DMS114 treated with DMSO at 0.1 percent for 48 hours (cell line): ENCODE measurements at regions not wholly inside any gene's neighbourhood (a gene's known extent, or its start where the extent isn't known, plus 50 kb on each side); places are given as distances from the start of the nearest gene placed in this dataset.

Source experiments
- DNase-seq: peaks from one replicate; lab custom pipeline; 2025; ENCODE audit not compliant: unreplicated experiment; lab: John Stamatoyannopoulos, UW

- DNase-seq = no peak
Observed at GRCh38 chr3:111339017-111339416, 203.0 kb upstream of the CD96 start.

DNA sequence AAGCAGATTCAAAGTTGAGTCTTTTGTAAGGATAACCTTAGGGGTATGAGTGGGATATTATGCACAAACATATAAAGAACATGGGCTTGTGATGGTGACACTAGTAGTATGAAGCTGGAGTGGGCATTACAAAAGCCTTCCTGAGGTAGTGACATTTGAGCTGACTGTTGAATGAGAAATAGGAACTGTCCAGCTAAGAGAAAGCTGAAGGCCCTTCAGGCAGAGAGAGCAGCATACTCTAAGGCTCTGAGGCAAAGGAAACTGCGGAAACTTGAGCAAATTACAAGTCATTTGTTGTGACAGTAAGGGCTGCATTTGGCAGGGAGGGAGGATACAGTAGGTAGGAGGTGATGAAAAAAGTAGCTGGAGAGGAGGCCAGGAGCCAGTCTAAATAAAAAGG lies 190.7 kb upstream of the CD96 start:
- DNase-seq = no peak

DNA sequence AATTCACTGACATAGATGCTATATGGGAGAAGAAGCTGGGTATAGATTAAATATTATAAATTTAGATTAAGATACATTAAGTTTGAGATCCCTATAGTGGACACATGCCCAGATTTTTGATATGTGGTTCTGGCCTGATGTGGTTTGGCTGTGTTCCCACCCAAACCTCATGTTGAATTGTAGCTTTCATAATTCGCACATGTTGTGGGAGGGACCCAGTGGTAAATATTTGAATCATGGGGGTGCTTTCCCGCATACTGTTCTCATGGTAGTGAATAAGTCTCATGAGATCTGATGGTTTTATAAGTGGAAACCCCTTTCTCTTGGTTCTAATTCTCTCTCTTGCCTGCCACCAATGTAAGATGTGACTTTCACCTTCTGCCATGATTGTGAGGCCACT lies 189.4 kb upstream of the CD96 start:
- DNase-seq = no peak

DNA sequence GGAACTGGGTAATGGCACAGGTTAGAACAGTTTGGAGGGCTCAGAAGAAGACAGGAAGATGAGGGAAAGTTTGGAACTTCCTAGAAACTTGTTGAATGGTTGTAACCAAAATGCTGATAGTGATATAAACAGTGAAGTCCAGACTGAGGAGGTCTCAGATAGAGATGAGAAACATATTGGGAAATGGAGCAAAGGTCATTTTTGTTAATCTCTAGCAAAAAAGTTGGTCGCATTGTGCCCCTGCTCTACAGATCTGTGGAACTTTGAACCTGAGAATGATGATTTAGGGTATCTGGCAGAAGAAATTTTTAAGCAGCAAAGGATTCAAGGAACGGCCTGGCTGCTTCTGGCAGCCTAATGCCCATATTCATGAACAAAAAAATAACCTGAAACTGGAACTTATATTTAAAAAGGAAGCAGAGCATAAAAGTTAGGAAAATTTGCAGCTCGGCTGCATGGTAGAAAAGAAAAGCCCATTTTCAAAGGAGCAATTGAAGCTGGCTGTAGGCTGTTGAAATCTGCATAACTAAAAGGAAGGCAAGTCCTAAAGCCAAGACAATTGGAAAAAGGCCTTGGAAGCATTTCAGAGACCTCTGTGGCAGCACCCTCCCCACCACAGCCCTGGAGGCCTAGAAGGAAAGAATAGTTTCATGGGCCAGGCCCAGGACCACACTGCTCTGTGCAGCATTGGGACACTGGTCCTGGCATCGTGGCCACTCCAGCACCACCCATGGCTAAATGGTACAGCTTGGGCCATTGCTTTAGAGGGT lies 182.6 kb upstream of the CD96 start:
- no peak for DNase-seq

- DNase-seq = no peak
Observed at GRCh38 chr3:111362381-111363009, 179.5 kb upstream of the CD96 start.

GRCh38 chr3:111366515-111366914 lies 175.5 kb upstream of the CD96 start:
- no peak for DNase-seq

GRCh38 chr3:111368056-111368455 lies 173.9 kb upstream of the CD96 start:
- no peak for DNase-seq

GRCh38 chr3:111369958-111370357 lies 172.0 kb upstream of the CD96 start:
- DNase-seq = no peak

DNA sequence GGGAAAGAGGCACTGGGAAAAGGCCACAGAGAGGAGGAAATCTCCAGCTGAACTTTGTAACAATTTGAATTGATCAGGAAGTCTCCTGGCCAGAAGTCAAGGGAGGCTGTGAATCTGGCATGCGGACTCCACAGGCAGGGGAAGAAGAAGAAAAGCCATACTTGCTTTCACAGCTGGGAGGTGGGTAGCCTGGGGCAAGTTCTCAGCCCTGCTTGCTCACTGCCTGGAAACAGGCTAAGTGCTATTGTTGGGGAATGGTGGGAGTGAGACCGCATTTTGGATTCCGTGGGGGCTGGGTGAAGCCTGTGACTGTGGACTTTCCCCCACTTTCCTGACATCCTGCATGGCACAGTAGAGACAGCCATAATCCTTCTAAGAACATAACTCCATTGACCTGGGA lies 168.8 kb upstream of the CD96 start:
- DNase-seq = no peak

DNA sequence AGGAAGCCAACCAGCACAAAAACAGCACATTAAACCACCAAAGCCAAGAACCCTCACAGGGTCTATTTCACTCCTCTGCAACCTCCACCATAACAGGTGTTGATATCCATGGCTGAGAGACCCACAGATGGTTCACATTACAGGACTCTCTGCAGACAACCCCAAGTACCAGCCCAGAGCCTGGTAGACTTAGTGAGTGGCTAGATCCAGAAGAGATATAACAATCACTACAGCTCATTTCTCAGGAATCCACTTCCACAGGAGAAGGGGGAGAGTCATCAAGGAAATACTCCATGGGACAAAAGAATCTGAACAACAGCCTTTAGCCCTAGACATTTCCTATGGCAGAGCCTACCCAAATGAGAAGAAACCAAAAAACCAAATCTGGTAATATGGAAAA lies 168.1 kb upstream of the CD96 start:
- no peak for DNase-seq

- DNase-seq = no peak
Observed at GRCh38 chr3:111385971-111386495, 156.0 kb upstream of the CD96 start.

DNA sequence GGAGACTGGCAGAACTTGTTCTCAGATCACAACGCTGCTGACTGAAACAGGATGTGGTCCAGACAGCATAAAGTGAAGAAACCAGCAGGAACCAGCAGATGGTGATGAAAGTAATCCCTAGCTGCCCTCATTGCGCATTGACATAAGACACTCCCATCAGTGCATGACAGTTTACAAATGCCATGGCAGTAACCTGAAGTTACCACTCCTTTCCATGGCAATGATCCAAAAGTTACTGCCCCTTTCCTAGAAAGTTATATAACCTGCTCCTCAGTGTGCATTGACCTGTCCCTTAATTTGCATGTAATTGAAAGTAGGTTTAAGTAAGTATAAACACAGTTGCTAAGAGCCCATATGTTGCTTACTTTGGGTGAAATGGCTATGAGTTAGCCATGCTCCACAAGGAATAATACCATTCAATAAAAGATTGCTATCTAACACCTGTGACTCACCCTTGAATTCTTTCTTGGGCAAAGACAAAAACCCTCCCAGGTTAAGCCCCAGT lies 149.1 kb upstream of the CD96 start:
- DNase-seq = no peak

DNA sequence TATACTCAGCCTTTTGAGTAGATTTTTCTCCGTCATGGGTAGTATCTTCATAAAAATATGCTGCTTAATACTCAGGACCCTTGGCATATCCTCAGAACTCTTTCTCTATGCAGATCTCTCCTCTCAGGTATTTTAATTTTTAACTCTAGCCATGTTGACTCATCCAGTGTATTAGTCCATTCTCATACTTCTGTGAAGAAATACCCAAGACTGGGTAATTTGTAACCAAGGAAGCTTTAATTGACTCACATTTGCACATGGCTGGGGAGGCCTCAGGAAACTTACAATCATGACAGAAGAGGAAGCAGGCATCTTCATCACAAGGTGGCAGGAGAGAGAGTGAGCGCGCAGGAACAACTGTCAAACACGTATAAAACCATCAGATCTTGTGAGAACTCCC lies 129.3 kb upstream of the CD96 start:
- no peak for DNase-seq

- DNase-seq = no peak
Observed at GRCh38 chr3:111414531-111414930, 127.5 kb upstream of the CD96 start.

DNA sequence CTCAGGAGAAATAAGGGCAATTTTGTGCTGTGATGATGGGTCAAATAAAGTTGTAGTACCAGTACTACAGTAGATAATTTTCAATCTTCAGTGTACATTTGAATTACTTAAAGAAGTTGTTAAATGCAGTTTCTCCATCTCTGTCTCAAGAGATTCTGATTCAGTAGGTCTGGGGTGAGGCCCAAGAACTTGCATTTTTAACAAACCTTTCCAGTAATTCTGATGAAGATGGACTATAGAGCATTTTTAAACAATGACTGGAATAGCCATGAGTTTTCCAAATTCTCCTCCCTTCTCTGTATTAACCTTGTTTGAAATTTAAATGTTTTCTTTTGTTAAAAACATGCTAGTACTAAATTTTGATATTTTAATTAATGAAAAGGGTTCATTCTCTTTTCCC lies 127.0 kb upstream of the CD96 start:
- DNase-seq = no peak

DNA sequence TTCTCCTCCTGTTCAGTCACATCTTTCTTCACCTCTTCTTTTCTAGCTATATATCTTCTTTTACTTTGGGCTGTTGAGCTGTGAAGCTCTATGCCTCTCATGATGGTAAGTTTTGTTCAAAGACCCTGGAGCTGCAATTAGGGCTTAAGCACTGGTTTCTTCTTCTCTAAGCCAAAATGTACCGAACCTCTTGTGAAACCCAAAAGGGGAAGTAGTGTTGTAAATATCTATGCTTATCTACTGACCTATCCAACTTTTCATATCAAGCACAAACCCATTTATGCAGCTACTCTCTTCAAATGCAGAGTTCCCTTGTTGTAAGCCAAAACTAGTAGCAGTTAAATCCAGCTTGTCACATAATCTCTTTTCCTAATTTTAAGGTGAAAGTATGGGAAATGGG lies 123.6 kb upstream of the CD96 start:
- no peak for DNase-seq

- no peak for DNase-seq
Observed at GRCh38 chr3:111428301-111428700, 113.7 kb upstream of the CD96 start.

DNA sequence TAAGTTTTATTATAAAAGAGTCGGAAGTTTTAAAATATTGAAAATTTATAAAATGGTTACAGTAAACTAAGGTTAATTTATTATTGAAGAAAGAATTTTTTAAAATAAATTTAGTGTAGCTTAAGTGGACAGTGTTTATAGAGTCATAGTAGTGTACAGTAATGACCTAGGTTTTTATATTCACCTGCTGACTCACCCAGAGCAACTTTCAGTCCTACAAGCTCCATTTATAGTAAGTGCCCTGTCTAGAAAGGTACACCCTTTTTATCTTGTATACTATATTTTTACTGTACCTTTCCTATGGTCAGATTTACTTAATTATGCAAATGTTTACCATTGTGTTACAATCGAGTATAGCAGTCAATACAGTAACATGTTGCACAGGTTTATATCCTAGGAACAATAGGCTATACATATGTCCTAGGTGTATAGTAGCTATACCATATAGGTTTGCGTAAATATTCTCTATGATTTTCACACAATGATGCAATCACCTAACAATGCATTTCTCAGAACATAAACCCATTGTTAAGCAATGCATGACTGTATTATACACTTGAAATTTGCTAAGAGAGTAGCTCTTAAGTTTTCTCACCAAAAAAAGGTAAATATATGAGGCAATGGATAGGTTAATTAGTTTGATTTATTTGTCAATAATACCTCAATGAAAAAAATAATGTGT lies 106.9 kb upstream of the CD96 start:
- DNase-seq = no peak

DNA sequence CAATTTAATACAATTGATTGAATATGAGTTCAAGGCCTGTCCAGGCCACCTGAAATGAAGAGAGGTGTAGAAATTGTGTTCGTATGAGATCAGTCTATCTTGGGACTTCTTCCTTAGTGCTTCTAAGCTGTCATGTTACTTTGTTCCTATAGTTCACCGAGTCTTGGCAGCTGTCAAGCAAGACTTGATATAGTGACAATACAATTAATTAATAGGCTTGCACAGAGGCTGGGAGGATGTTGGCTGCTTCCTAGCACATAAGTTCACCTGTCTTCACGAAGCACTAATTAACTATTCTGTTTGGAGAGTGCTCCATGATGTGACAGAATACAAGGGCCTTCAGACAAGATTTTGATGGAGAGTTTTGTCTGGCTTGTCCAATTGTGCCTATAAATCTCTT lies 103.7 kb upstream of the CD96 start:
- no peak for DNase-seq

DNA sequence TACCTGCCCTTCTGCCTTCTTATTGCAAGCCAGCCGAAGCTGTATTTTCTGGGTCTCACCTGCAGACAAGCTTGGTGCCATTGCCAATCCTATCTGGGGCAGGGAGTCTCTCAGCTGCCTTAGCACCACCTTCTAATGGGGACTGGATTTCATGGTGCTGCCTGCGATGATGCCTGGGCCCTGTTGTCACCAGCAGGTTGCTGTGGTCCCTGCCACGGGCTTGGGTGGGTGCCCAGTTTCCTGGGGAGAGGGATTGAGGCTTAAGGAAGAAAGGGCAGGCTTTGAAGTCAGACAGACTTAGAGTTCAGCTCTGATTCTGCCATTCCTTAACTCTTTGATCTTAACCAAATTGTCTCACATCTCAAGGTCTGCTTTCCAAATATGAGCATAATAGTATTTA lies 87.4 kb upstream of the CD96 start:
- no peak for DNase-seq

DNA sequence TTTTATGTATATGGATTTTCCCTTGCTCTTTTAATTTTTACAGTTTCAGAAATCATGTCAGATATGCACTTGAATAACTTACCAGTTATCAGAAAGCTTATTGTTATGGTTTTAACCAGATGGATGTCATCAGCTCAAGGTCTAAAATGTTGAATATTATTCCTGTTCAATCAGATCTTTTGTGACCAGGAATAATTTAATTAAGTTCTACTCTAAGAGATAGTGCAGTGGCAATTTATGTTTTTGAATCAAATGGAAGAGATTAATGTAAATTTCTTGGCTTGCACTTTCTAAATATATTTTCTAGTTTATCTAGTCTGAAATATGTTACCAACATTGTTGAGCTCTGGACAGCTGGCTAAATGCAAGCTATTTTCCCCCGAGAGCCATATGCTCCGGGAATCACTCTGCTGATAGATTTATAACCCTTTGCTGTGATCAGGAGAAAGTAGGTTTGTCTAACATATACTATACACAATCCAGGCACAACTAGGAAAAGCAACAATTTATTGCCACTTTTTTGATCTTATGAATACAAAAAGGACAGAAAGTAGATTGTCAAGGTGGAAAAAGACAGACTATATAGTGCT lies 76.8 kb upstream of the CD96 start:
- DNase-seq = no peak

GRCh38 chr3:111470032-111470431 lies 72.0 kb upstream of the CD96 start:
- no peak for DNase-seq
